LNCAP (cell line): ENCODE measurements at regions not wholly inside any gene's neighbourhood (a gene's known extent, or its start where the extent isn't known, plus 50 kb on each side); places are given as distances from the start of the nearest gene placed in this dataset.

Experiments
- TF ChIP-seq, protein P1 (sequence below): fragments of 450-650 bp; IDR thresholded peaks from 2 replicates; pipeline ENCODE4 v1.5.1; 2017; ENCODE audit warnings: mild to moderate bottlenecking

DNA sequence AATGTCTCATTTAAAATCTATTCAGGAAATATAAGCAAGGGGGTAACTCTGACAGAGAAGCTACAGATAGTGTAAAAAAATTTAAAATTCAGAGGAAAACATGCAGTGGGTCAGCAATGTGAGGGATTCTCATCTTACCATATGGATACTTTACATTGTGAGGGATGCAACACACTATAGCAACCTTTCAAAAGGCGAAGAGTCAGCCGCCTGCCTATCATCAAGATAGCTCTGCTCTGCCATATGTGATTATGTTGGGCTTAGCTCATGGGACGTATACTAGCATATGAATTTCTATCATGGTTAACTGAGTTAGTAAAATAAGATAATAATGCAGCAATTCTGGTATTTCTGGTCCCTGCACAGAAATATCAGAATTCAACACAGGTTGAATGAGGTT lies 130.9 kb downstream of the MAP3K7 start:
- TF ChIP-seq, protein P1, sequence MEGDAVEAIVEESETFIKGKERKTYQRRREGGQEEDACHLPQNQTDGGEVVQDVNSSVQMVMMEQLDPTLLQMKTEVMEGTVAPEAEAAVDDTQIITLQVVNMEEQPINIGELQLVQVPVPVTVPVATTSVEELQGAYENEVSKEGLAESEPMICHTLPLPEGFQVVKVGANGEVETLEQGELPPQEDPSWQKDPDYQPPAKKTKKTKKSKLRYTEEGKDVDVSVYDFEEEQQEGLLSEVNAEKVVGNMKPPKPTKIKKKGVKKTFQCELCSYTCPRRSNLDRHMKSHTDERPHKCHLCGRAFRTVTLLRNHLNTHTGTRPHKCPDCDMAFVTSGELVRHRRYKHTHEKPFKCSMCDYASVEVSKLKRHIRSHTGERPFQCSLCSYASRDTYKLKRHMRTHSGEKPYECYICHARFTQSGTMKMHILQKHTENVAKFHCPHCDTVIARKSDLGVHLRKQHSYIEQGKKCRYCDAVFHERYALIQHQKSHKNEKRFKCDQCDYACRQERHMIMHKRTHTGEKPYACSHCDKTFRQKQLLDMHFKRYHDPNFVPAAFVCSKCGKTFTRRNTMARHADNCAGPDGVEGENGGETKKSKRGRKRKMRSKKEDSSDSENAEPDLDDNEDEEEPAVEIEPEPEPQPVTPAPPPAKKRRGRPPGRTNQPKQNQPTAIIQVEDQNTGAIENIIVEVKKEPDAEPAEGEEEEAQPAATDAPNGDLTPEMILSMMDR: no peak

DNA sequence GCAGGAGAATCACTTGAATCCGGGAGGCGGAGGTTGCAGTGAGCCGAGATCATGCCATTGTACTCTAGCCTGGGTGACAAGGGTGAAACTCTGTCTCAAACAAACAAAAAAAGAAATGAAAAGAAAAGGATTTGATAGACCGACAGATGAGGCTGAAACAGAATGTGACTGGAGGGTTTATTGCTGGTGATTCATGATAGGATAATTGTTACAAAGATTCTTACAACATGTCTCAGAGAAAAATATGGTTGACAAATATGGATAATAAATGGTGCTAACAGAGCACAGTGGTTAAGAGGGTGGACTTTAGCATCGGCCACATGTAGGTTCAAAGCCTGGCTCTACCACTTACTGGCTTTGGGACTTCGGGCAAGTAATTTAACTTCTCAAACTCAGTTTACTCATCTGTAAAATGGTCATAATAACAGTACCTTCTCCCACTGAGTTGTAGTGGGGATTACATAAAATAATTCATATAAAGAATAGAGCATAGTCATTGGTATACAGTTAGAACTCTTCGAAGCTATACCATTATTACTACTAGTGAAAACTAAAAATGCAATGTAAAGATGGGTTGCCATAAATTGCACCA lies 131.9 kb downstream of the MAP3K7 start:
- TF ChIP-seq, protein P1: no peak

DNA sequence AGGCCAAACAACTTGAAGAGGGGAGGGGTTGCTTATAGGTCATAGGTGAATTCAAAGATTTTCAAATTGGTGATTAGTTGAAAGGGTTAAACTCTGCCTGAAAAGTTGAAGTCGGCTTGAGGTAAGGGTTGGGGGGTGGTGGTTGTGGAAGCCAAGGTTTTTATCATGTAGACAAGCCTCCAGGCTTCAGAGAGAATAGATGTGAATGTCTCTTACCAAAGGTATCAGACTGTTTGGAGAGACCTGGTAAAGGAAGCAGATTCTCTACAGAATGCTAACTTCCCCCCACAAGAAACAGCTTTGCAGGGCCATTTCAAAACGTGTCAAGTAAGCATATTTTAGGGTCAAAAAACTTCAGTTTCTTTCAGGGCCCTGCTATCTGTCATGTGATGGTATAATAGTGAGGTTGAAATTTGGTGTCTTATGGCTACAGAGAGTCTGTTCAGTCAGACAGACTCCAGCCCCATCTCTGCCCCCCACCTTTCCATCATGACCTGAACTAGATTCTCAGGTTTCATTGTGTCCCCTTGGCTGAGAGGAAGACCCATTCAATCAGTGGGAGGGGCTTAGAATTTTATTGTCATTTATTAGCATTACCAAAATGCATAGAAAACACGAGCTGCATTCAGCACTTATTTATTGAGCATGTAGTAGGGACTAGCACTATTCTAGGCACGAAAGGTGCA lies 136.5 kb downstream of the MAP3K7 start:
- TF ChIP-seq, protein P1: no peak

DNA sequence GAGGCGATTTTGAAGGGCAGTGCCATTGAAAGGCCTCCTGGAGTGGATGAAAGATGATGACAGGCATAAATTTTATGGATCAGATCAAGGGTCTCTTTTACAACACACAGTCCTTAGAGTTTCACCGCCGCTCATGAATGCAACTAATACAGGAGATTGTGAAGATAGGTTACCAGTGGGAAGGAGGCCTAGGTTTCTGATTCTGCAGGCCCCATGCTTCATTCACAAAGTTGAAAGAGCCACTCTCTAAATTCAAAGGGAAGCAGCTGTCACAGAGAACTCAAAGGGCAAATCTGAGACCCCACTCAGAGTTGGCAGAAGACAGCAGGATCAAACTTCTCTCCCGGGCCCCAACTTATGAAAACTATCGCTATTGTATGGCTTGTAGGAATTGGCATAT lies 137.6 kb downstream of the MAP3K7 start:
- TF ChIP-seq, protein P1: no peak

DNA sequence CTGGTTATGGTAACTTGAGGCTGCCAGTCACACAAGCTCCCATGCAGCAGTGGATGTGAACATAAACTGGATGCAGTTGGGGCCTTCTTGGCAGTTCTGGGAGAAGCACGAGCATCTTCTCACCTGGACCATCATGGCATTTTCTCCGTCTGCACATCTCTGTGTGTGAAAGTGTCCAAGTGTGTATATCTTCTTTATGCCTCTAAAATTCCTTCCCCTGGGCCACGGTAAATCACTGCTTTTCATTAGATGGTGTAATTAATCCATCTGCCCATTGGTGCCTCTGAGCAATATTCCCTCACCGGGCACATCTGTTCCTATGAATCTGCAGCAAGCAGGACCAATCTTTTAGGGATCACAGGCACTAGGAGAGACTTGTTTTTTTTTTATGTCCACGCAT lies 138.0 kb downstream of the MAP3K7 start:
- TF ChIP-seq, protein P1: no peak

DNA sequence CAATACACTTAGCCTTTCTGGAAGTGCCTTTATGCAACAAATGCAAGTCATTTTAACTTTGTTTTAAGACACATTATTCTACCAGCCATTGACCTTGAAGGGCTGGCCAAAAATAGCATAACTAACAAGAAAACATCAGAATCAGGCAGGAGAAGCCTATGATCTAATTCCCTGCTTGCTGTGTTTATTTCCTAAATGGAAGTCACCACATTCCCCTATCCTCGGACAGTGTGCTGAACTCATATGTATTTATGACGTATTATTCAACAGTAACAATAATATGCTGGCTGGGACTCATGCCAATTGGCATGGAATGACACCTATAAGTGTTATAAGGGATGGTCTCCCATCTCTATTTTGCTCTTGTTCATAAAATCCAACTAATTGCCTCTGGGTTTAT lies 140.7 kb downstream of the MAP3K7 start:
- TF ChIP-seq, protein P1: no peak

DNA sequence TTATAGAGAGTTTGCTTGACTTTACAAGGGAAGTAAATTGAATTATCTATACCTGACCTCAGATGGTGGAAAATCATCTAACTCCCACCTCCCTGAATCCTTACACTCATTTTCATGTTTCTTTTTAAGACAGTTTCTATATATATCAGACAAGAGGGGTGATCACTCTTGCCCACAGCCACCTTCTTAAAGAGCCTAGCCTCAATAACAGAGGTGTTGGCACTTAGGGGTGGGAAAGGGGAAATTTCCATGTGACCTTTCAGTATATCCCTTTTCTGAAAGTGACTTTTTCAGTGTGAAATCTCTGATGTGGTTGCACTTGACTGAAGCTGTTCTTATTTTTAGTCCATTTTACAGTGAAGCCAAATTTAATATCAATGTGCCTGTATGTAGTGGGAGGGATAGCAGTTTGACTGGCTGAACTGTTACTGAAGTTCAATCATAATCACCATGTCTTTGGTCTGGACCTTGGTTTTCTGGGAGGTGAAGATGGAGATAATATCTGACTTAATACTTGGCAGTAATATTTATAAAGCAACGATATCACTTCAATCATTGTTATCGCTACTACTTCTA lies 141.3 kb downstream of the MAP3K7 start:
- TF ChIP-seq, protein P1: no peak
